ENCODE measurements at regions not wholly inside any gene's neighbourhood (a gene's known extent, or its start where the extent isn't known, plus 50 kb on each side); places are given as distances from the start of the nearest gene placed in this dataset.

DNA sequence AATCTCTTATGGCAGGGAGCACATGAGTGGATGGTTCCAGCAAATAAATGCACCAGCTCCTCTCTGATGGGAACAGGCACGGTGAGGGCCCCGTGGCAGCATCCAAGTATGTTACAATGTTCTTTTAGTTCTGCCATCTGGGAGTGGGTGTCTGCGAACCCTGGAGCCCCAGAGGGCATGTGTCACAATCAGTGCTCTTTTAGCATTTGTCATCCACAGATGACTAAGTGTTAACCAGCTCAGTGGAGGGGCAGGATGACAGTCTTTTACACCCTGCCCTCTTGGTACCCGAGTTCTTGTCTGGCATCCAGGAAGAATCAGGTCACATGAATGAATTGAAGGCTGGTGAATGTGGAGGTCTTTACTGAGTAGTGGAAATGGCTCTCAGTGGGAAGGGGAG lies 560.4 kb upstream of the FLRT2 start:
- TF ChIP-seq POLR2A (IDR thresholded peaks at IDR 0.05; ENCODE audit: low read depth, low read length) (no peak), POLR2AphosphoS5 (IDR thresholded peaks at IDR 0.05; ENCODE audit: insufficient read depth, low read depth, low read length) (no peak), CTCF (IDR thresholded peaks at IDR 0.05; ENCODE audit: extremely low read depth in 1 of 2, insufficient read depth in 1 of 2, low read depth in 1 of 2, low read length in 2 of 2) (no peak), MAX (IDR thresholded peaks at IDR 0.05; ENCODE audit: insufficient read depth, insufficient read length) (no peak)
